ENCODE measurements at regions not wholly inside any gene's neighbourhood (a gene's known extent, or its start where the extent isn't known, plus 50 kb on each side); places are given as distances from the start of the nearest gene placed in this dataset.

DNA sequence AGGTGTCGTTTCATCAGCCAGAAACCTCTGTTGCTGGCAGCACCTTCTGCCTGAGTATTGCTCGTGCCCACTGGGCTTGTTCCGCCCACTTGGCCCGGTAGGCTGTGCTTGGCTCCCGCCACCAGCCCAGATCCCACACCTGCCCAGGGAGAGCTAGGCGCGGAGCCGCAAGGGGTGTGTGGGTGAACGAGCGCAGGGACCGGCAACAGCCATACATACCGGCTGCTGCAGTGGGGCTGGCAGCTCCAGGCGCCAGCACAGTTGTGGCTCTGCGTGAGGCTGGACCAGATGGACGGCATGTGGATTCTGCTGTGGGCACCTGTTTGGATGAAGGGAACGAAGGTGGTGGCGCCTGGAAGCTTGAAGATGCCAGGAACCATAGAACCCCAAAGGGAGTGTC lies 331.5 kb upstream of the MCTP2 start:
- TF ChIP-seq, protein P1, sequence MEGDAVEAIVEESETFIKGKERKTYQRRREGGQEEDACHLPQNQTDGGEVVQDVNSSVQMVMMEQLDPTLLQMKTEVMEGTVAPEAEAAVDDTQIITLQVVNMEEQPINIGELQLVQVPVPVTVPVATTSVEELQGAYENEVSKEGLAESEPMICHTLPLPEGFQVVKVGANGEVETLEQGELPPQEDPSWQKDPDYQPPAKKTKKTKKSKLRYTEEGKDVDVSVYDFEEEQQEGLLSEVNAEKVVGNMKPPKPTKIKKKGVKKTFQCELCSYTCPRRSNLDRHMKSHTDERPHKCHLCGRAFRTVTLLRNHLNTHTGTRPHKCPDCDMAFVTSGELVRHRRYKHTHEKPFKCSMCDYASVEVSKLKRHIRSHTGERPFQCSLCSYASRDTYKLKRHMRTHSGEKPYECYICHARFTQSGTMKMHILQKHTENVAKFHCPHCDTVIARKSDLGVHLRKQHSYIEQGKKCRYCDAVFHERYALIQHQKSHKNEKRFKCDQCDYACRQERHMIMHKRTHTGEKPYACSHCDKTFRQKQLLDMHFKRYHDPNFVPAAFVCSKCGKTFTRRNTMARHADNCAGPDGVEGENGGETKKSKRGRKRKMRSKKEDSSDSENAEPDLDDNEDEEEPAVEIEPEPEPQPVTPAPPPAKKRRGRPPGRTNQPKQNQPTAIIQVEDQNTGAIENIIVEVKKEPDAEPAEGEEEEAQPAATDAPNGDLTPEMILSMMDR (IDR thresholded peaks at IDR 0.05 in 4 of 5, conservative IDR thresholded peaks at IDR 0.05 in 1 of 5) = no peak
- no peak for TF ChIP-seq POLR2A (IDR thresholded peaks at IDR 0.05)

Data from gastrocnemius medialis (tissue), 4 donors.